ENCODE measurements at regions not wholly inside any gene's neighbourhood (a gene's known extent, or its start where the extent isn't known, plus 50 kb on each side); places are given as distances from the start of the nearest gene placed in this dataset.

DNA sequence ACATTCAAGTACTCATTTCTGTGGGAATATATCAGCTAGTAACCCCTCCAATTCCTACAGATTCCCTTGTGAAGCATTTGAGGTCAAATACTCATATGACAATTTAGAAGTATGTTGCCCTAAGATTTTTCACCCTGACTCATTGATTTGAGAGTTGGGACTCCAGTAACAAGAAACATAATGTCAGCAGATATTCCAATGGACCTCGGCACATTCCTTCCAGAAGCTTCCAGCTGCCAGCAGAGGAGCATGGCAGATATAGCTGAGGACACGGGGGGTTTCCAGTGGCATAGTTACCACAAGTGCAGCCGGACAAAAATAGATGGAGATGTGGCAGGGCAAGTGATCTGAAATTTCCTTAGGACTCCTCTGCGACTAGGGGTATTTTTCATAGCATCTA, 101.9 kb upstream of the ARHGAP28 start:
- Histone ChIP-seq H3K36me3 (ENCODE audit: control insufficient read depth in 1 of 2, insufficient read depth in 2 of 2, low read length in 2 of 2) (no peaks in the 10 kb centered on the region), H3K27ac (ENCODE audit: low read depth, low read length) (no peak overlapping the region), H3K4me3 (replicated peaks in 1 of 2; ENCODE audit: low read depth in 1 of 2, low read length in 2 of 2) (no peak overlapping the region), H3K27me3 (ENCODE audit: insufficient read depth, low read length) (no peaks in the 10 kb centered on the region), H4K20me1 (ENCODE audit: insufficient read depth) (no peaks in the 10 kb centered on the region), H3K9me3 (ENCODE audit: control insufficient read depth in 1 of 2, insufficient read depth in 1 of 2, low read depth in 1 of 2, low read length in 2 of 2) (peaks cover 7 to 24% of the 10 kb centered on the region in 2 experiments; a peak in 2 of 4 replicates), H3K9me2 (ENCODE audit: insufficient read depth) (no peaks in the 10 kb centered on the region), H3K79me2 (ENCODE audit: insufficient read depth, low read length) (no peaks in the 10 kb centered on the region), H3K4me2 (ENCODE audit: low read length) (no peak overlapping the region), H3K9ac (ENCODE audit: low read length) (no peak overlapping the region), H2AFZ (ENCODE audit: low read depth, low read length, poor library complexity, severe bottlenecking) (no peak overlapping the region), H3K4me1 (ENCODE audit: control insufficient read depth in 1 of 2, insufficient read depth in 2 of 2, low read length in 2 of 2) (no peaks in the 10 kb centered on the region)
- POLR2A ChIA-PET = no interaction called here
- RAD21 ChIA-PET (ENCODE audit: low non-redundant PET in 1 of 2, low total read pairs in 2 of 2, uncharacterized antibody in 2 of 2, unreplicated experiment in 2 of 2) = no interaction called here
- intact Hi-C loops (cut with micrococcal nuclease) = no loop called here
- no TSS peak for BruUV-seq (replicated peaks)
- TF ChIP-seq ZFX (IDR thresholded peaks at IDR 0.05) (no peak), ELF1 (IDR thresholded peaks at IDR 0.05; ENCODE audit: borderline replicate concordance, low read depth) (no peak), YY1 (IDR thresholded peaks at IDR 0.05; ENCODE audit: extremely low read depth, insufficient replicate concordance, low read depth, low read length) (no peak), EGR1 (IDR thresholded peaks at IDR 0.05; ENCODE audit: low read depth) (no peak), SRF (IDR thresholded peaks at IDR 0.05; ENCODE audit: low read depth) (no peak), FOSL1 (IDR thresholded peaks at IDR 0.05; ENCODE audit: low read depth) (no peak), CBX3 (IDR thresholded peaks at IDR 0.05; ENCODE audit: low read depth) (no peak), EZH2 (IDR thresholded peaks at IDR 0.05) (no peak), SIN3A (IDR thresholded peaks at IDR 0.05; ENCODE audit: low read depth) (no peak)
- TF ChIP-seq, protein P1, sequence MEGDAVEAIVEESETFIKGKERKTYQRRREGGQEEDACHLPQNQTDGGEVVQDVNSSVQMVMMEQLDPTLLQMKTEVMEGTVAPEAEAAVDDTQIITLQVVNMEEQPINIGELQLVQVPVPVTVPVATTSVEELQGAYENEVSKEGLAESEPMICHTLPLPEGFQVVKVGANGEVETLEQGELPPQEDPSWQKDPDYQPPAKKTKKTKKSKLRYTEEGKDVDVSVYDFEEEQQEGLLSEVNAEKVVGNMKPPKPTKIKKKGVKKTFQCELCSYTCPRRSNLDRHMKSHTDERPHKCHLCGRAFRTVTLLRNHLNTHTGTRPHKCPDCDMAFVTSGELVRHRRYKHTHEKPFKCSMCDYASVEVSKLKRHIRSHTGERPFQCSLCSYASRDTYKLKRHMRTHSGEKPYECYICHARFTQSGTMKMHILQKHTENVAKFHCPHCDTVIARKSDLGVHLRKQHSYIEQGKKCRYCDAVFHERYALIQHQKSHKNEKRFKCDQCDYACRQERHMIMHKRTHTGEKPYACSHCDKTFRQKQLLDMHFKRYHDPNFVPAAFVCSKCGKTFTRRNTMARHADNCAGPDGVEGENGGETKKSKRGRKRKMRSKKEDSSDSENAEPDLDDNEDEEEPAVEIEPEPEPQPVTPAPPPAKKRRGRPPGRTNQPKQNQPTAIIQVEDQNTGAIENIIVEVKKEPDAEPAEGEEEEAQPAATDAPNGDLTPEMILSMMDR (IDR thresholded peaks at IDR 0.05 in 2 of 3, conservative IDR thresholded peaks at IDR 0.05 in 1 of 3; ENCODE audit: borderline replicate concordance in 1 of 3, insufficient read depth in 1 of 3, low read depth in 2 of 3, low read length in 2 of 3) = no peak
- TF ChIP-seq, protein P2, sequence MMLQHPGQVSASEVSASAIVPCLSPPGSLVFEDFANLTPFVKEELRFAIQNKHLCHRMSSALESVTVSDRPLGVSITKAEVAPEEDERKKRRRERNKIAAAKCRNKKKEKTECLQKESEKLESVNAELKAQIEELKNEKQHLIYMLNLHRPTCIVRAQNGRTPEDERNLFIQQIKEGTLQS (IDR thresholded peaks at IDR 0.05) = no peak
- CTCF ChIA-PET = no interaction called here
- DNase-seq (ENCODE audit: low read depth, low spot score) = no peak
- ATAC-seq = no peak
